HG02840 (cell line): ENCODE measurements at regions not wholly inside any gene's neighbourhood (a gene's known extent, or its start where the extent isn't known, plus 50 kb on each side); places are given as distances from the start of the nearest gene placed in this dataset.

Experiments
- ATAC-seq: cut with Tn5 transposase; IDR thresholded peaks from one replicate; pipeline ENCODE4 v1.9.1; 2021; ENCODE audit warnings: mild to moderate bottlenecking, moderate library complexity, moderate number of reproducible peaks; ENCODE audit not compliant: unreplicated experiment, low FRiP score

DNA sequence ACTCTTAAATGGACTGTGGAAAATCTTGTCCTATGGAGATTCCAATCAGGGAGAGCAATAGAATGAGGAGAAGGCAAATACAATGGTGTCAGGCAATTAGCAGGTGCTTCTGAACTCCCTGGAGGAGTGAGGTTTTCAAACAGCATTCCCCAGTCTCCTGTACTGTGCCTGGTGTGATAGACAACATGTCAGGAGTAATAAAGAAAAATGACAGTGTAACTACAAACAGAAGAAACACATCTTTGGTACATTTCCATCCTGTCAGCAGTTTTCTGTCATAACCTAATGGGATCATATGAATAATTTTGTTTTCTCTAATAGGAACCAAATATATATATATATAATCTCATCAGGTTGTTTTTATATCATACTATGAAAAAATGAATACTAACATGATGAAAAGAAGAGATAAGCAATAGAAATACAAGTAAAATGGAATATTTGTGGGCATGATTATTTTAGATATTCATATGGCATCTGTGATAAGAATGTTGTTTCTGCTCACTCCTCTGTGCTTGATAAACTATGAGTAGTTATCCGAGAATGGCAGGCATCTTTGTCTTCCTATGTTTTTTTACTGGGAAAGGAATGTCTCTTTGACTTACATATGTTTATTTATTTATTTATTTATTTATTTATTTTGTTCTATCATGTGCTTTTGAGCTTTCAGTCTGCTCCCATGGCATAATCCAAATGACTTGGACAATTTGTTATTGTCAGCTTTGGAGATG lies 441.7 kb downstream of the TXNL1 start:
- no peak for ATAC-seq

DNA sequence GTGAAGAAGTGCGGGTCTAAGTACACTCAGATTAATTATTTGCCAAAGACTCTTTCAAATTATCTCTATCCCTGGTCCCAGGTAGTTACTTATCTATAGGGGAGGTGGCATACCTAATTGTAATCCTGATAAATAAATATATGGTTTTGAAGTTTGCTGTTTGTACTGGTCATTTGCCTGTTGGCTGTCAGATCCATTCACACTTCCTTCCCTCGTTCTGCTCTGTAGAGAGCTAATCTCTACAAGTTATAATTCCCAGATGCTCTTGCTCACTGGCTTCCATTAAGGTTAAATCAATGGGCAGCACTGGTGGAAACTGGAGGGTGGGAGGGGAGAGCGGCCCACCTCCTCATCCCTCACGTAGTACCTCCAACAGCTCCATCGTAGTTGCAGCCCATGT lies 447.1 kb downstream of the TXNL1 start:
- ATAC-seq = no peak

DNA sequence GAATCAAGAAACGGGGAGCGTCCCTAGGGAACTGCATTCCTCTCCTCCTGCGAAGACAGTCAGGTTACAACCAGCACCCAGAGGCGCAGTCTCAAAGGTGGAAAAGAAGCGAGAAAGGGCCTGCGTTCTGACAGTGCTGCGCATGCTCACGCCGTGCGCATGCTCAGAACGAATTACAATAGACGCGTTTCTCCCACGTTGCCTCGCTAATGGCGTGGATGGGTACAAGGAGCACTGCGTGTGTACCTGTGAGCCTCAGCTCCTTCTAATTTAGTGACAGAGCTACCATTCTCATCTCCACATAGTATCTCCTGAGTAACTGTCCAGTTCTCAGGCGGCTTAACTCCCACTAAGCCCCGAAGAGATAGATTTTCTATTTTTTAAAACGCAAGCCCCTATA lies 448.8 kb downstream of the TXNL1 start:
- ATAC-seq = no peak

DNA sequence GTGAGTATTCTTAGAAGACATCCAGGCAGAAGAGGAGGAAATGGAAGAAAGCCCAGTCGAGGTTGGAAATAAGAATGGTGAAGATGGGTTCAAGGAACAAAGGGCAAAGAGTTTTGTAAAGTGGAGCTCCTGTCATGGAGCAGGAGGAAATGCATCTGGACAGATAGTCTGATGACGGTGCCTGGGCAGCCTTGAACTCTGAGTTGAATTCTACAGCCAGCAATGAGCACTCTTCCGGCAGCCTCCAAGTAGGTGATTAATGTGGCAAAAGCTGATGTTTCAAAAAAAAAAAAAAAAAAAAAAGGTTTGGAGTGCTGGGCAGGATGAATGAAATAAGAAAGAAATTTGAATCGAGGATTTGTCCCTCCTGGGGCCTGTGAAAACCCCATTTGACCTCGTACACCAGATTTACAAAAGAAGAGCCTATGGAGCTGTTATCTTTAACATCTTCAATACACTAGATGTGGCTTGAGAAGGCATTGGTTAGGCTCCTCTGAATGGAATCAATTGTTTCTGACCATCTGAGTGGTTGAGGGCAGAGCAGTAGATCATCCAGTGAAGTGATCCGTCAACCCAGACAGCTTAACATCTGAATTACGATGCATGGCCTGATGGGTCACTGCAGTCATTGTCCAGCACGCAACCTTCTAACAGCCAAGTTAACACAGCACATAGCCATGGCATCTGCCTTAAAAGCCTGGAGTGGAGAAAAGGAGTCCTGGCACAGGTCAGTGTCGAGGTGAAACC lies 449.7 kb downstream of the TXNL1 start:
- no peak for ATAC-seq

DNA sequence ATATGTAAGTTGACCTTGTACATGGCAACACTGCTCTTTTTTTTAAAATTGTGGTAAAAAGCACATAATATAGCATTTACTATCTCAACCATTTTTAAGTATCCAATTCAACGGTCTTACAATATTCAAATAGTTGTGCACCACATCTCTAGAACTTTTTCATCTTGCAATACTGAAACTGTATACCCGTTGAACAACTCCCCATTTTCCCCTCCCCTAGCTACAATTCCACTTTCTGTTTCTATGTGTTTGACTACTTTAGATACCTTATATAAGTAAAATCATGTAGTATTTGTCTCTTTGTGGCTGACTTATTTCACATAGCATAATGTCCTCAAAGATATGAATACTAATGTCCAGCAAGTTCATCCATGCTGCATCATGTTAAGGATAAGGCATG lies 452.1 kb downstream of the TXNL1 start:
- ATAC-seq = no peak

DNA sequence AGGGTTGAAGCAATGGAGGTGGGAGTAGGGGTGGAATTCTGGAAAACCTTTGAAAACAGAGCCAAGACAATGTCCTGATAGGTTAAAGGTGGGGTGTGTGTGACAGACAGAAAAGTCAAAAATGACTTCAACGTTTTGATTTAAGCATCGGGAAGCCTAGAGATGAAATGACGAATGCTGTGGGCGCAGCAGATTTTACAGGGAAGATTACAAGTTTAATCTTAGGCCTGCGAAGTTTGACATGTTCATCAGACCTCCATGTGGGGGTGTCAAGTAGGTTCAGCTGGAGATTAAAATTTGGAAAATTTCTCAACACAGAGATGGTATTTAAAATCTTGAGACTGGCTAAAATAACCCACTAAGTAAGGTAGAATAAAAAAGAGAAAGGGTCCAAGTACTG lies 453.3 kb downstream of the TXNL1 start:
- no peak for ATAC-seq

DNA sequence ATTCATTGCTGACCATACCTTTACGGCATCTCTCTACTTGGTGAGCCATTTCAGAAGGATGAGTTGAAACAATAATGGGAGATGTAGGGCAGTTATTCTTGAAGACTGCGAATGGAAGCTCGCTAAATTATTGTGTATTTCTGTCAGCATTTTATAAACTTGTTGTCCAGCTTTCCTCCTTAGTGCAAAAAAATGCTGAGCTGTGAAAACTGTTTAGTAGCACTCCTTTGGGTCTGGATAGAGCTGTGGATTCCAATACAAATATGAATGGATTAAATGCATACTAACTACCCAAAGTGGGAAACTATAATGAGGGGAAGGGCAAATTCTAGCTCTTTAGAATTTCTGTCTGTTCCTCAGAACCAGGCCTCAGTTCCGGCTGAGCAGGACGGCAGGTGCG lies 461.6 kb downstream of the TXNL1 start:
- ATAC-seq = no peak

DNA sequence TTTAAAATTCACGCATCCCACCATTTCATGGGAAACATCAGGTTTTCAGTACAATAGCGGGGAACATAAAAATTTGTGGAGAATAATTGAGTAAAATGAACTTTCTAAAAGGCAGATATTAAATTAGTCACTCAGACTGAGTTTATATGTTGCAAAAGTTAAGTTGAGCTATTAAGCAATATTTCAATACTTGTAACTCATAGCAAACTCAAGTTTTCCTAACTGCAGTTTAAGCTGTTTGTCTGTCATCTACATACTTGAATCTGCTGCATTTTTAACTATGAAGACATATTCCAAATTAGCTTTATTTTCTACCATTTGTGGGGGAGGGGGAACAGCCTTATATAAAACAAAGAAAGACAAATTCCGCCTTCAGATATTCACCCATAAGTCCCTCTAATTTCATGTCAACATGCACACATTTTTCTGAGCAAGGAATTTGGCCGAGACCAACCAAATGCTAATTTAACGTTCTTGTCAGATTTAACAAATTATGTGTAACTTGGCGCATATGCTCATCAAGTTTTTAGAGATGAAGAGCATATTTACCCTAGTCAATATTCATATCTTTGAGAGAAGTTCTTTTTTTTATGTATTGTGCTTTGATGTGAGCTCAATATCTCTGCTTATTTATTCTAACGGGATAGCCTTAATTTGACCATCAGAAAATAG lies 462.9 kb downstream of the TXNL1 start:
- no peak for ATAC-seq

DNA sequence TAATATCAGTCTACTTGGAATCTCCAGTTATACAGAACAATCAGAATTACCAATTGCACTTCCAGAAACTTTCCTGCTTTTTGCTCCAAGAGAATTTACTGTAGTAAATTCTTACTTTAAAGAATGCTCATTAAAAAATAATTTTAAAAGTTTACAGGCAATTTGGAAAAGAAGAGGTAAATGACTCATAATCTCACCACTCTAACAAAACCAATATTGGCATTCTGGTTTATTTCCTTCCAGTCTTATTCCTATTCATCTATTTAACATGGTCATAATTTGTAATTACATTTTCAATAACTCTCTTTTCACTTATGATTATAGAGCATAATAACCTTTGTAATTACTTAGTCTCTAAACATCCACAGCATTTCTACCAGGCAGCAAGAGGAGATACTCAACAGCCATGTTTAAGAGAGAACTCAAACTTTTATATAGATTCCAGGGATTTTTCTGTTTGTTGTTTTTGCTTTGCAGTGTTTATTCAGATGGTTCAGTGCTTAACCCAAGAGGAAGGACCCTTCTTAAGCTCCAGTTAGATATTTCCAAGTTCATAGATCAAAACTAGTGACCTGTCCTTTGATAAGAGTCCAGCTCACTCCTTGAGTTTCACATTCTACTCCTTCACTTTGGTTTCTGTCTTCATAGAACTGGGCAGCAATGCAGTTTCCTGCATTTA lies 464.7 kb downstream of the TXNL1 start:
- ATAC-seq = no peak

DNA sequence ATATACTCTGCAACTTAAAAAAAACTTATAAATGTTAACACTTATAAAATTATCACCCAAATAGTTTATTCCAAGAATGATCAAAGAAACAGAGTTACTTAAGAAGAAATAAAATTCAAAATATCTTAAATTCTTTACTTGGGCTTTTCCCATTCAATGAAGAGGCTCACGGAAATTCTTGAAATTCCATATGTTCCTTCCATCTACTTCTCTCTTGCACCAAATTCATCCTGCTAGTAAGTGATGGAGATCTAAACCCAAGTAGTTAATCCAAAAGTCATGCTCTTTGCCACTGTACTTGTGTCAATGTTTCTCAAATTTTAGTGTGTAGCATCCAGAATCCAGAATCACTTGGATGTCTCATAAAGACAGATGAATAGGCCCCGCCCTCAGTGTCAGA lies 465.9 kb downstream of the TXNL1 start:
- no peak for ATAC-seq

DNA sequence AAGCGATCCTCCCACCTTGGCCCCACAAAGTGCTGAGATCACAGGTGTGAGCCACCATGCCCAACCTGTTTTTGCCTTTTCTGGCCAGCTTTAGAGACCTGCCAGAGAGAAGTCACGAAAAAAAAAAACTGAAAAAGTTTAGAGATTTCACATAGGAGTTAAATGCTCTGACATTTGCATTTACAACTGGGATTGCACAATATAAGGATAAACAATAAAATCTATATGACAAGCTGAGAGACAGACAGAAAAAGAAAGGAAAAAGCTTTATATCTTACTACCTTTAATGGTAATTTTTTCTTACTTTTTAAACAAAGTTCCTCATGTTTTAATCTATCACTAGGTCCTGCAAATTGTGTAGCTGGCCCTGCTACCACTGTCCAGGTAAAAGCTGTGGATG lies 466.5 kb downstream of the TXNL1 start:
- no peak for ATAC-seq

DNA sequence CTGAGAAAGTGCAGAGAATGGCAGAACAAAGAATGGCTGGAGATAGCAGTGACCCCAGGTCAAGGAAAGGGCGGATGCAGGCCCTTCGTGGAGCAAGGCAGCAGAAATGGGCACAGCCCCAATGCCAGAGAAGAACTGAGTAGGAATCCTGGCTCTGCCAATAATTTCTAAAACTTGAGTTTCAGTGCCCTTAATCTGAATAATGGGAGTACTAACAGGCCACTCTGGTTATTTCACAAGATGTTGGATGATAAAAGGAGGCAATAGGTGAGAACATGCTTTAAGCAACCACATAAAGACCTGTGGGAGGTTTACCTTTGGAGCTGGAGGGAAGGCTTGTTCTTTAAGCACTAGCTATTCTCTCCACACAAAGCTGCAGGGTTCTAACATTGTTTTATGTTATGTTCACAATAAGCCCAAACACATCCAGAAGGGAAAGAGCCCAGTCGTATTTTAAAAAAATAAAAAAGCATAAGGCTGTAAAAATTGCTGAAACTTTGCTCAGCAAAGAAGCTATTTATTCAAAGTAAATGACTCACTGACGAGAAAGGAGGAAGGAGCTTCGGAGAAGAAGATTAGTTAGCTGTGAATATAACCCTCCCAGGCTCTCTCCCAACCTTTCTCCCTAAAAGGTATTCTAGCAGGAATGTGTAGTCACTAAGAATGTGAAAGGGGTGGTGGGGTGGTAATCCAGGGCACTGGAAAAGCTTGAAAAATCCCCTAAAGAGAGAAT lies 470.2 kb downstream of the TXNL1 start:
- no peak for ATAC-seq

DNA sequence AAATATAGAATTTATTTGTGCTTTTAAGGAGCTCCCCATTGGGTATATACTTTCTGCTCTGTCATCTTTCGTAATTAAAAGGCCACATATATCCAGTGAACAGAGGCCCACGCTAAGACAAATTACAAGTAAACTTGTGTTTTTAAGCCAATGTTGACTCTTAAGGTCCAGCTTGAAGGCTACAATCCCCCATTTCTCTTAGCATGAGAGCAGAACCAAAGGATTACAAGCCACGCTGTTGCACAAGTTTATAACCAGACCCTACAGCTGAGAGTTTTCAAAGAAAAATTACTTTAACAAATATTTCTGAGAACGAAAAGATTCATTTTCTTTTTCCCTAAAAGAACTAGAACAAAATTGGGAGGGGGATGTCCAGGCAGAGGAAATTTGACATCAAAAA lies 471.0 kb downstream of the TXNL1 start:
- ATAC-seq = no peak

DNA sequence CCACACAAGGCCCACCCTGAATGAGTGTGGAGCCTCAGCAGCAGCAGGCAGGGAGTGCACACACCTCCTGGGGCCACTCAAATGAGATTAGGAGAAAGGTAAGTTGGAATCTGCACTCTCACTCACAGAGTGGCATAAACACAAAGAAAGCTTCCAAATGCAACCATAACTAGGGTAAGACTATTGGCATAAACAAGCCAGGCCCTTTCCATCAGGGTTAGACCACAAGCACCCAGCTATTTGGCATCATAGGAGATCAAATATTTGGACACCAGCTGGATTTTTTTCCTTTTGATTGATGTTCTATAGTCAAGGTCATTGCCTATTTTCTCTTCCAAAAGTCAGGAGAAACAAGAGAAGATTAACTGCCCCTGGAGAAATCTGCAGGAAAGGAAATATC lies 471.5 kb downstream of the TXNL1 start:
- ATAC-seq = no peak

DNA sequence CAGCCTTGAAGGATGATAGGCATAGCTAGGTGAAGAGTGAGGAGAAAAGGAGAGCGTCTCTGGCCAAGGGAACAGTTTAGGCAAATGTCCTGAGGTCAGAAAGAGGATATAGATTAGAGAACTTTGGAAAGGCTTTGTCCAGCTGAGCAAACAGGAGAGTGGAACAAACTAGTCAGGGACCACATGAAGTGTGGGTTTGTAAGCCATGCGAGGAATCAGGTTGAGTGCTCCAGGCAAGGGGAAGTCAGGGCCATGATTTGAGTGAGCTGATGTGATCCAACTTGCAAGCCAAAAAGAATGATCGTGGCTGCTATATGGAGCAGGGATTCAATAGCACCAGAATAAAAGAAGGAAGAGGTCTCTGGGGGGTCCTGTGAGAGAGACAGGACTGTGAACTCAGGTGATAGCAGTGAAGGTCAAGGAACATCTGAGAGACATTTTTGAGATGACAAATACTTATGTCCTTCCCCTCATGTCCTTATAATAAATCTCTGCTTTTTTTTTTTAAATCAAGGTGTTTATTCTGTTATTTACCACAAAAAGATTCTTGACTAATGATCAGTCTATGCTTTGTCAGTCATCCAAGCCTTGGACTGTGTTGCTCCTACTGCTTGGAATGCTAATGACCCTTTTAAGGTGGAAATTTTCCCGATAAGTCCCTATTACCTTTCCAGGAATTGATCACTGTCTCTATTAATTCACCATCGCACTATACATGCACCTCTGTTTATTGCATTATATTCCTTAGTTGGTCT lies 472.6 kb downstream of the TXNL1 start:
- no peak for ATAC-seq

DNA sequence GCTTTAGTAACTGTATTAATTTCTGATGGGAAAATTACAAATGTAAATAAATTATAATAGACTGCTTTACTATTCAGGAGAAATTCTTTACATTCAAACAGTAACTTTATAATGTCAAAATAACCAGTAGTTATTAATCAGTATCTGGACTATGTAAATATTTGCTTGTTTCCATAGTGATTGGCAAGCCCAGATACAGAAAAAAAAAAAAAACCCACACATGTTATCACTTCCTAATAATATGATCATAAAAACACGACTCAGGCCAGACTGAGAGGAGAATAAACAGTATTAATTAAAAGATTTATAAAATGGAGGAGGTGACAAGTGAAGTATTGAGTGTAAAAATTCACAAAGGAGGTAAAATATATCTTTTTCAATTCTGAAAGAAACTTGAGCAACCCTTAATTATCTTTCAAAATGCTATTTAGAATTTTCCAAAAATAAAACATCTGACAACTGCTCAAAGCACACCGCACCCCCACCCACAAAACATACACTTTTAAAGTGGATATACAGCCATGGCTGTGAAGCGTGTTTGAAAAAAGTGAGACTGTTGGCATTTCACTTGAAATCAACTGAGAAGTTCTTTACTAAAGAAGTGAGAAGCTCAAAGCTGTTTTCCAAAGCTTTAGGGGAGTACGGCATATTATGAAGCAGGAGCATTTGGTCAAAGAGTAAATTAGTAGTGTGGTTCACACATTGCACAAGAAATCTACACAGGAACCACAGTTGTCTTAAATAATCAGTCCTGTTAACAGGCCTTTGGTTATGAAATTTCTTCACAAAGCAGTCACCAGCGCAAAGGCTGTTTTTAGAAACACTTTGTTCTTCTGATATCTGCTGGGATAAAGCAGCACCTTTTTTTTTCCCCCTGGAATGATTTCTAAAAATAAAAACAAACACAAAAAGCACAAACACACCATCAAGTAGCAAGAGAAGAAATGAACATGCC lies 475.8 kb downstream of the TXNL1 start:
- no peak for ATAC-seq

DNA sequence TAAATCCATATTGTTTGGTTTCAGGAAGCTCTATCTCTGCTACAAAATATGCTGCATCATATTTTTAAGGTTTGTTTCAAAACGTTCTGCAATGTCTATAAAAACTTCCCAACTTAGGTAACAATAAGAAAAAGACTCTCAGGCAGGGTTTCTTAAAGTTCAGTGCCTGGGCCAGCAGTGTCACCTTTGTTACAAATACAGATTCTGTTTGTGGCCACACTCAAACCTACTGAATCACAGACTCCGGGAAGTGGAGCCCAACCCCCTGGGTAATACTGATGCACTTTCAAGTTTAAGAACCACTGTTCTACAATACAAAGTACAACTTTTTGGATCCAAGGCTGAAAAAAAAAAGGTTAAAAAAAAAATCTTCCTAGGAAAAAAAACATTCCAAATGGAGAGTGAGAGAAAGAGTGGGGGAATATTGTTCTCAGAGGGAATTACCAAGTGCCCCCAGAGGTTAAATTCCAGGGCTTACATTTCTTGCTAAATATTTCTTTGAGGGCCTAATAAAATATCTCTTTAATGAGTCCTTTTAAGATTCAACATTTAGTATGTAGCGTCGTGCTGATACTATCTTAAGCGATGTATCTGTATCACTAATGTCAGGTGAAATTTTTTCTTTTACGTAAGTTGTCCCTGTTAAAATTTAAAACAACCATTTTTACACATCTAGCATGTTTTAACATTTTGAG lies 476.7 kb downstream of the TXNL1 start:
- no peak for ATAC-seq

DNA sequence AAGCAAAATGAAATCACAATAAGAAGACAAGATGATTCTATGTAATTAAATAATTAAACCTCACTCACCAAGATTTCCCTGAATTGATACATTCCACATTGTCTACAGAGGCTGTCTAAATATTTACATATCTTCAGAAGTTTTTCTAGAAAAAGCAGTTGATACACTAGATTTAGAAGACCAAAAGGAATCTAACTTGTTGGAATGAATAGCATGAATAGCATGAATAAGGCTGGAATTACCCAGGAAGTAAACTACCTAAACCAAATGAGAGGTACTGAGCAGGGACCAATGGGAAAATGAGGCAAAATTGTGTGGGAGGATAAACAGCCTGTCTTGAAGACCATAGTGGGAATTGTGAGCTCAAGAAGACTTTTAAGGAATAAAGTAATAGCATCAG lies 479.7 kb downstream of the TXNL1 start:
- no peak for ATAC-seq
